PC-9 (cell line): ENCODE measurements at regions not wholly inside any gene's neighbourhood (a gene's known extent, or its start where the extent isn't known, plus 50 kb on each side); places are given as distances from the start of the nearest gene placed in this dataset.

Experiments used
- CTCF ChIP-seq: fragments of 200-600 bp; sonication (generic); conservative IDR thresholded peaks from 2 replicates; pipeline ENCODE4 v1.6.1; 2017; ENCODE audit warnings: mixed run types, antibody characterized with exemption, mild to moderate bottlenecking, moderate library complexity
- EZH2 ChIP-seq: fragments of 200-600 bp; sonication (generic); IDR thresholded peaks from 2 replicates; pipeline ENCODE4 v1.8.0; 2017; ENCODE audit warnings: antibody characterized with exemption, low read depth

DNA sequence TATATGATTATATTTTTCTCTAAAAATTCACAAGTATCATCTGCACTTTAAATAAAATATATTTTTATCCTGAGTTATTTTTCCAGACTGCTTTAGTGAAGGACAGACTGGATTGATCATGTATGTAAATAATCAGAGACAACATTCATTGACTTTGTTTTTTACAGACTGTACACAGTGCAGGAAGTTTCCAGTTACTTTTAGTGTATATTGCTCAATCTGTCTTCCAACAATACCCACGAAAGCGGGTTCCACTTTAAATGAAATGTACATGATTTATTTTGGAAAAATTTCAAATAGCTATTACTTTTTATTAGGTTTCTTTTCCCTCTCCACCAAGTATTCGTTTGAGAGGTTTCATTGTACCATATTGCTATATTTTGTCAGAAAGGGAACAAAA lies 497.0 kb downstream of the FSCB start:
- TF ChIP-seq CTCF (no peak), EZH2 (no peak)
